ENCODE measurements at regions not wholly inside any gene's neighbourhood (a gene's known extent, or its start where the extent isn't known, plus 50 kb on each side); places are given as distances from the start of the nearest gene placed in this dataset.

GRCh38 chr10:3622845-3623621, 162.0 kb downstream of the KLF6 start:
- no peak for DNase-seq

GRCh38 chr10:3622427-3622826, 162.6 kb downstream of the KLF6 start:
- DNase-seq: no peak

GRCh38 chr10:3620818-3621217, 164.2 kb downstream of the KLF6 start:
- no peak for DNase-seq

- DNase-seq: no peak
Observed at GRCh38 chr10:3619241-3619640, 165.8 kb downstream of the KLF6 start.

GRCh38 chr10:3616880-3617279, 168.1 kb downstream of the KLF6 start:
- no peak for DNase-seq

- no peak for DNase-seq
Observed at GRCh38 chr10:3613318-3613717, 171.7 kb downstream of the KLF6 start.

- DNase-seq: no peak
Observed at GRCh38 chr10:3612183-3613001, 172.6 kb downstream of the KLF6 start.

- no peak for DNase-seq
Observed at GRCh38 chr10:3606309-3606708, 178.7 kb downstream of the KLF6 start.

- DNase-seq: no peak
Observed at GRCh38 chr10:3605882-3606281, 179.1 kb downstream of the KLF6 start.

- no peak for DNase-seq
Observed at GRCh38 chr10:3595736-3596135, 189.3 kb downstream of the KLF6 start.

GRCh38 chr10:3593611-3594010, 191.4 kb downstream of the KLF6 start:
- DNase-seq: no peak

GRCh38 chr10:3592424-3592823, 192.6 kb downstream of the KLF6 start:
- no peak for DNase-seq

- DNase-seq: no peak
Observed at GRCh38 chr10:3588816-3589215, 196.2 kb downstream of the KLF6 start.

- no peak for DNase-seq
Observed at GRCh38 chr10:3588346-3588745, 196.7 kb downstream of the KLF6 start.

GRCh38 chr10:3584926-3585784, 199.9 kb downstream of the KLF6 start:
- DNase-seq: no peak

- no peak for DNase-seq
Observed at GRCh38 chr10:3580565-3580964, 204.4 kb downstream of the KLF6 start.

GRCh38 chr10:3579845-3580244, 205.2 kb downstream of the KLF6 start:
- DNase-seq: no peak

GRCh38 chr10:3578682-3579081, 206.3 kb downstream of the KLF6 start:
- DNase-seq: no peak

GRCh38 chr10:3578159-3578558, 206.8 kb downstream of the KLF6 start:
- DNase-seq: no peak

GRCh38 chr10:3574451-3574850, 210.6 kb downstream of the KLF6 start:
- DNase-seq: no peak

- no peak for DNase-seq
Observed at GRCh38 chr10:3573498-3573897, 211.5 kb downstream of the KLF6 start.

- DNase-seq: no peak
Observed at GRCh38 chr10:3571310-3571825, 213.6 kb downstream of the KLF6 start.

GRCh38 chr10:3570855-3571266, 214.1 kb downstream of the KLF6 start:
- DNase-seq: no peak

Data from NCI-H2171 (cell line).